ENCODE measurements at regions not wholly inside any gene's neighbourhood (a gene's known extent, or its start where the extent isn't known, plus 50 kb on each side); places are given as distances from the start of the nearest gene placed in this dataset.
"Not testable (repeated sequence)": the region's sequence is repeated elsewhere in the genome, so short reads cannot be mapped to it uniquely, and the experiment has no call there.

DNA sequence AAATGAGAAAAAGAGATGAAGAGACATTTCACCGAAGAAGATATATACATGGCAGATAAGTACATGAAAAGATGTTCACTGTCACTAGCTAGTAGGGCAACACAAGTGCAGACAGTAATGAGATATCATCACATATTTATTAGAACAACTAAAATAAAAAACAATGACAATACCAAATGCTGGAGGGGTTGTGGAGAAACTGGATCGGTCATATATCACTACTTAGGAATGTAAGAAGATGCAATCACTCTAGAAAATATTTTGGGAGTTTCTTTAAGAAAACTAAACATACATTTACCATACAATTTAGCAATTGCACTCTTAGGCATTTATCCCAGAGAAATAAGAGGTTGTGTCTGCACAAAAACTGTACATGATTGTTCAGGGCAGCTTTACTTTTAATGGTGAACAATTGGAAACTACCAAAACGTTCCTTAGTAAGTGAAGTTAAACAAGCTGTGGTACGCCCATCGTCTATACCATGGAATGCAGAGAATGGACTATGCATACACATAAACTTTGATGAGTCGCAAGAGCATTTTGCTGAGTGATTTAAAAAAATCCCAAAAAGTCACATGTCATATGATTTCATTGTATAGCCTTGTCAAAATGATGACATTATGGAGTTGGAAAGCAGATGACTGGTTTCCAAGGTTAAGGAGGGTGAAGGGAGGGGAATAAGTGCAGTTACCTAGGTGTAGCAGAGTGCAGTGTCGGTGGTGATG lies 149.0 kb upstream of the UBE3A start:
- H3K27me3 Mint-ChIP-seq, result no peaks in the 10 kb centered on the region
- no peaks in the 10 kb centered on the region for H3K4me1 Mint-ChIP-seq
- H3K27ac Mint-ChIP-seq, result no peak overlapping the region
- H3K9me3 Mint-ChIP-seq, result peaks cover 4 to 32% of the 10 kb centered on the region in 2 donors
- ATAC-seq, result no peak
- no peak for DNase-seq
- H3K4me3 Mint-ChIP-seq, result no peak overlapping the region

DNA sequence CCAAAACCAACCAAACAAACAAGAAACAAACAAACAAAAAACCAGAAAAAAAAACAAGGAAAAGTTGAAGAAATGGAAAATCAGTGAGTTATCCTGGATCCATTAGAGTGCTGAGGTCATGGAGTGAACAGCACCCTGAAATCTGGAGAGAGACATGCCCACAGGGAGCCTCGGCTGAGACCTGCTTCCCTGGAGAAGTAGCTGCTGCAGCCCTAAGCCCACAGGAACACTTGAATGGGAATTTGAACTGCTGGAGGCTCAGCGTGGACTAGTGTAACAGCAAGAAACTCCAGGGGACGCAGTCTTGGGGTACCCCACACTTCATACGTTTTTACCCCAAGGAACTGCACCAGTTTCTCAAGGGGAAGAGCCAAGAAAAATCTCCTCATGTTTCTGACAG lies 144.1 kb upstream of the UBE3A start:
- no peak for ATAC-seq
- no peak for DNase-seq
- peaks cover 14% of the 10 kb centered on the region for H3K27me3 Mint-ChIP-seq
- no peak overlapping the region for H3K4me3 Mint-ChIP-seq
- H3K27ac Mint-ChIP-seq, result peak overlapping the region in 1 of 2 donors; percentile 69
- no peaks in the 10 kb centered on the region for H3K4me1 Mint-ChIP-seq
- peaks cover 0 to 24% of the 10 kb centered on the region in 2 donors for H3K9me3 Mint-ChIP-seq

DNA sequence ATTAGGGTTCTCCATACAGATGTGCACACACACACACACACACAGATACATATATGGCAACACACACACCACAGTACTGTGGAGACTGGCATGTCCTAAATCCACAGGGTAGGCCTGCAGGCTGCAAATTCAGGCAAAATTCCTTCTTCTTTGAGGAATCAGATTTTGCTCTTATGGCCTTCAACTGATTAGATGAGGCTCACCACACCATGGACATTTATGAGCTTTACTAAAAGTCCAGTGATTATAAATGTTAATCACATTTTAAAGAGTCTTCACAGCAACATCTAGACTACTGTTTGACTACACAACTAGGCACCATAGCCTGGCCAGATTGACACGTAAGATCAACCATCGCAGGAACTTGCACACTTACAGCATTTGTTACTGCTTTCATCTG lies 140.3 kb upstream of the UBE3A start:
- peaks cover 7 to 10% of the 10 kb centered on the region in 2 donors for H3K9me3 Mint-ChIP-seq
- ATAC-seq (no peak), DNase-seq (no peak)
- no peak overlapping the region for H3K27ac Mint-ChIP-seq
- H3K4me1 Mint-ChIP-seq, result no peaks in the 10 kb centered on the region
- H3K27me3 Mint-ChIP-seq, result peaks cover 14% of the 10 kb centered on the region
- H3K4me3 Mint-ChIP-seq, result no peak overlapping the region

DNA sequence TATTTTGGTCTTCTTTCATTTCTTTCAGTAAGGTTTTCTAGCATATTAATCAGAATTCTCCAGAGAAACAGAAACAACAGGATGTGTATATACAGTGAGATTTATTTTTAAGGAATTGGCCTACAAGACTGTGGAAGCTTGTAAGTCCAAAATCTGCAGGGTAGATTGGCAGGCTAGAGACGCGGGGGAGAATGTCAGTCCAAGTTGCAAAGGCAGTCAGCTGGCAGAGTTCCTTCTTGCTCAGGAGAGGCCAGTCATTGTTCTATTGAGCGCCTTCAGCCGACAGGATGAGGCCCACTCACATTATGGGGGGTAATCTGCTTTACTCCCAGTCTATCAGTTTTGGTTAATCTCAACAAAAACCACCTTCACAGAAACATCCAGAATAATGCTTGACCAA lies 133.4 kb upstream of the UBE3A start:
- H3K9me3 Mint-ChIP-seq, result peaks cover 10 to 21% of the 10 kb centered on the region in 2 donors
- no peaks in the 10 kb centered on the region for H3K4me1 Mint-ChIP-seq
- no peak overlapping the region for H3K27ac Mint-ChIP-seq
- no peak for DNase-seq
- peaks cover 6% of the 10 kb centered on the region for H3K27me3 Mint-ChIP-seq
- no peak for ATAC-seq
- H3K4me3 Mint-ChIP-seq, result no peak overlapping the region

DNA sequence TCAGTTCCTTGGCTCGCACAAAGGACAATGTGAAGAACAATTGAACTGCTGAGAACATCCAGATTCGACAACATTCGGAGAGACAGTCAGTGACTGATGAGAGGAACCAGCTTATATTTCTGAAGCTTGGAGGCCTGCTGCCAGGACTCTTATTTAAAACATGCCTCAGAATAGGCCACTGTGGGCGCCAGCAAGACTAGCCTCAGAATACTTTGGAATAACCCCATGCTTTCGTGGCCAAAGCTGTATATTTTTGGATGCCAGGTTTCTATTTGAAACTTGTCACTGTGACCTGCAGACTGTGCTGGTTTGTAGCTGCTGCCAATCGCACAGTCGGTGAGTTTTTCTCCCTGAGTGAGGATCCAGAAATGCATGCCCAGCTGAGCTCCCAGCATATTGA lies 129.9 kb upstream of the UBE3A start:
- Mint-ChIP-seq H3K4me3 (no peak overlapping the region), H3K4me1 (no peaks in the 10 kb centered on the region), H3K27me3 (peaks cover 6% of the 10 kb centered on the region), H3K27ac (no peak overlapping the region), H3K9me3 (peaks cover 0 to 34% of the 10 kb centered on the region in 2 donors)
- ATAC-seq, result no peak
- no peak for DNase-seq

DNA sequence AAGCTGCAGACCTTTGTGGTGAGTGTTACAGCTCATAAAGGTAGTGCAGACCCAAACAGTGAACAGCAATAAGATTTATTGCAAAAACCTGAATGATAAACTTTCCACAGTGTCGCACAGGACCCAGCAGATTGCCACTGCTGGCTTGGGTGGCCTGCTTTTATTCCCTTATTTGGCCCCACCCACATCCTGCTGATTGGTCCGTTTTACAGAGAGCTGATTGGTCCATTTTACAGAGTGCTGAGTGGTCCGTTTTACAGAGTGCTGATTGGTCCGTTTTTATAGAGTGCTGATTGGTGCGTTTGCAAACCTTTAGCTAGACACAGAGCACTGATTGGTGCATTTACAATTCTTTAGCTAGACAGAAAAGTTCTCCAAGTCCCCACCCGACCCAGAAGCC lies 127.7 kb upstream of the UBE3A start:
- H3K27ac Mint-ChIP-seq, ATAC-seq, H3K4me3 Mint-ChIP-seq, H3K27me3 Mint-ChIP-seq, DNase-seq, H3K4me1 Mint-ChIP-seq: not testable (repeated sequence)
- H3K9me3 Mint-ChIP-seq, result peaks cover 0 to 34% of the 10 kb centered on the region in 2 donors

DNA sequence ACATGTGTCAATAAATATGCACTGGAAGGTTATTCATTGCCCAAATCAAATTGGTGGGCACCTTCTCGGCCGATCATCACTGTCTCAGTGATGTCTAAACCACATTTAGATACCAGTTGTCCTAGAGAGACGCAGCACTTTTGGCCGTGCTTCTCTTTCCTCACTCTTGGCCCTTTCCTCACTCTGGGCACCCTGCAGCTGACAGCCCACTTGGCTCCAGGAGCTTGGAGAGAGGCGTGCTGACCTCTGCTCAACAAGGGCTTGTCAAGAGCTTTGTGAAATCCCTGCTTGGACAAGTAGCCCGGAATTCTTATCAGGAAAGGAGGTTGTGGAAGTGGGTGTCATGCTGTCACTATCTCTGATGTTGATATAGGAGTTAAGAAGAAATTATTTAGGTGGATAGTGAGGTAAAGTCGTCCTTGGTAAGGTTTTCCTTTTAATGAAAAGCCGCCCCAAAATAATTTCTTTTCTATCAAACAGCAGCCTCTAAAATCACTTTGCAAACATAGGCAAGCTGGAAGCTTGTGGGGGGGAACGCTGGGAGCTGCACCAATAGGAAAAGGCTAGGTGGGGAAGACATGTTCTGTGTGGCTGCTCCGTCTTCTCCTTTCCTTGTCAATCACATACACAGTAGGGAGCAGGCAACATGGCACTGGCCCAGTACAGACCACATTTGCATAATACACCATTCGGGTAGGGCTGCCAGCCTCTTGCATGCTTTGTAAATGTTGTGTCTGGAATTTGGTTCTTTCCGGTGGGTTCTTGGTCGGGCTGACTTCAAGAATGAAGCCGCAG lies 126.8 kb upstream of the UBE3A start:
- Mint-ChIP-seq H3K4me3 (no peak overlapping the region), H3K9me3 (peaks cover 0 to 32% of the 10 kb centered on the region in 2 donors), H3K27me3 (peaks cover 6% of the 10 kb centered on the region), H3K4me1 (no peaks in the 10 kb centered on the region), H3K27ac (no peak overlapping the region)
- ATAC-seq (no peak), DNase-seq (no peak)

DNA sequence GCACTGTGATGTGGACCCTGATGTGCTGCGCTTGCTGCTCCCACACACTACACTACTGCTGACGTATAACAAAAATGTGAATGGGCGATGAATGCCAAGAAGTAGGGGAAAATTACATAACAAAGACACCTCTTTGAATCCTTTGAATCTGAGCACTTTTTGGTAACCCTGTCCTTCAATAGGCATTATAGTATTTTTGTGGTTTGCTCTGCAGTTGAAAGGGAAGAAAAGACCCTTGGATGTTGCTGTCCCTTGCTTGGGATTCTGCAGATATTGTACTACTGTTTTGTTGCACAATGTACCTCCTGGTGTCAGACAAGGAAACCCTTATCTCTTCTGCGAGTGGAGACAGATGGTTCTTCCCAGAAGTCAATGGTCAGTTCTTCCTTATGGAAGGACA lies 124.8 kb upstream of the UBE3A start:
- Mint-ChIP-seq H3K9me3 (peaks cover 0 to 28% of the 10 kb centered on the region in 2 donors), H3K27ac (no peak overlapping the region), H3K4me1 (no peaks in the 10 kb centered on the region), H3K27me3 (peaks cover 8% of the 10 kb centered on the region), H3K4me3 (no peak overlapping the region)
- ATAC-seq (no peak), DNase-seq (no peak)

DNA sequence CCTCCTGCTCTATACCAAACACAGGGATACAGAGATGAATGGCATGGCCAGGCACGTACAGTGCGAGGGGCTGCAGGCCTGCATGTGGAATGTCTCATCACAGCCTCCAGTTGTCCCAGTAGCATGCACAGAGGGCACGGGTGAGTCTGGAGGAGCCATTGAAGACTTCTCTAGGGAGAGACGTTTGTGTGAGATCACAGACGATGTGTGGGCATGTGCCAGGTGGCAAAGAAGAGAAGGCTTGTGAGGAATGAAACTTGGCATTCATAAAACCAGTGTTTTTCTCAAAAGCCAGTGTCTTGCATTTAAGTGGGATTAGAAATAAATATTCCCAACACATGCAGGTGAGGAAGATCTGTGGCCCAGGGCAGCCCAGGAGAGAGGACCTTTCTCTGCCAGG lies 119.1 kb upstream of the UBE3A start:
- Mint-ChIP-seq H3K27me3 (peaks cover 8% of the 10 kb centered on the region), H3K4me3 (no peak overlapping the region), H3K9me3 (peaks cover 0 to 7% of the 10 kb centered on the region in 2 donors), H3K4me1 (no peaks in the 10 kb centered on the region), H3K27ac (no peak overlapping the region)
- ATAC-seq (no peak), DNase-seq (no peak)

DNA sequence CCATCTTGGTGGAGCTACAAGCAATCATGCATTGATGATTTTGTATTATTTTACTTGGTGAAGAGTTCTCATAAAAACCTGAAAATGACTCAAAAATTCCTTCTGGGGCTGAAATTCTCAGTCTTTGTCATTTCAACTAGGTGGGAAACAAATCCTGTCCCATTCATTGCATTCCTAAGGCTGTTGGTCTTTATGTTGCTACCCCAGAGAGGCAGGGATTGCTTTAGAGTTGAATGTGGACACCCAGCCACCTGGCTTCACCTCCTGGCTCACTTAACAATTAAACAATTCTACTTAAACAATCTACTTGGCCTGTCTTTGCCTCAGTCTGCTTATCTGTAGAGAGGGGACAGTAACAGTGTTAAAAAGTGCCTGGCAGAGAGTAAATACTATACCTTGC lies 117.3 kb upstream of the UBE3A start:
- no peak for ATAC-seq
- H3K27me3 Mint-ChIP-seq, result peaks cover 8% of the 10 kb centered on the region
- H3K9me3 Mint-ChIP-seq, result peaks cover 0 to 7% of the 10 kb centered on the region in 2 donors
- no peak overlapping the region for H3K27ac Mint-ChIP-seq
- DNase-seq, result no peak
- H3K4me1 Mint-ChIP-seq, result no peaks in the 10 kb centered on the region
- no peak overlapping the region for H3K4me3 Mint-ChIP-seq

DNA sequence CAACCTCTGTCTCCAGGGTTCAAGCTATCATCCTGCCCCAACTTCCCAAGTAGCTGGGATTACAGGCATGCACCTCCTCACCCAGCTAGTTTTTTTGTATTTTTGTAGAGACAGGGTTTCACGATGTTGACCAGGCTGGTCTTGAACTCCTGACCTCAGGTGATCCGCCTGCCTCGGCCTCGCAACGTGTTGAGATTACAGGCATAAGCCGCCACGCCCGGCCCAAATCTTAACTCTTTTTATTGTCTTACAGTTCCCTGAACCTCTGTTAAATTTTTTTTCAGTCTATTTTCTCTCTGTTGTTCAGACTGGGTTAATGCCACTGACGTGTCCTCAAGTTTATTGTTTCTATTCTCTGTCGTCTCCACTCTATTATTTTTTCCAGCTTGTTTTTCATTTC lies 115.8 kb upstream of the UBE3A start:
- Mint-ChIP-seq H3K27me3 (peaks cover 1% of the 10 kb centered on the region), H3K4me1 (no peaks in the 10 kb centered on the region), H3K27ac (no peak overlapping the region), H3K9me3 (peaks cover 0 to 2% of the 10 kb centered on the region in 2 donors), H3K4me3 (no peak overlapping the region)
- no peak for DNase-seq
- ATAC-seq, result no peak

DNA sequence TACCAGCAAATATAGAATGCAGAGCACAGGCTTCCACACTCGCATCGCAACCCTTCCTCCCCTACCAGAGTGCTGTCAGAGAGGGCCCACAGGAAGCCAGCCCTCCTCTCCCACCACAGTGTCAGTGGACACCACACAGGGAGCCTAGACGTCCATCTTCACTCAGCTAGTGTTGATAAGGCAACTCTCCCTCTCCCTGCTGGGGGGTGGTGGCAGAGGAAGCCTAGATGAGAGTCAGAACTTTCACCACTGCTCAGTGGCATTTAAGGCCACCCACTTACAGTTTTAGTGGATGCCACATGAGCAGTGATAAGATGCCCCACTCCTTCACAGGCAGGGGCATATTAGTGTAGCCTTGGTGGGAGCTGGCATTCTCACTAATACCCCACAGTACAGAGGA lies 109.8 kb upstream of the UBE3A start:
- Mint-ChIP-seq H3K4me3 (no peak overlapping the region), H3K27me3 (peaks cover 8% of the 10 kb centered on the region), H3K27ac (no peak overlapping the region), H3K4me1 (no peaks in the 10 kb centered on the region), H3K9me3 (peaks cover 0 to 9% of the 10 kb centered on the region in 2 donors)
- DNase-seq (no peak), ATAC-seq (no peak)

DNA sequence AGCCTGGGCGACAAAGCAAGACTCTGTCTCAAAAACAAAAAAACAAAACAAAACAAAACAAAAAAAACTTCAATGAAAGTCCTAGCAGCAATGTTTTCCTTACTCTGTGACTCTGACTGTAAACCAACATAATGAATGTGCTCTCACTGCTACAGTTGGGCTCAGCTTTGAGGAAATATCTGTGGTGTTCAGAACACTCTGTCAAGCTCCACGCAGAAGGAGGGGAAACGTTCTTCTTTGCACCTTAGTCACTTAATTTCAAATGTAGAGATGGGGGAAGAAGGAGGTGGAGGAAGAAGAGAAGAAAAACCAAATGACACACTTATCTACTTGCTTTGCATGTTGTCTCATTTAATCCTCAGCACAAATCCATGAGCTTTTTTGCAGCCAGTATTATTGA lies 107.1 kb upstream of the UBE3A start:
- ATAC-seq, result no peak
- no peak overlapping the region for H3K27ac Mint-ChIP-seq
- H3K4me3 Mint-ChIP-seq, result no peak overlapping the region
- H3K9me3 Mint-ChIP-seq, result peaks cover 0 to 9% of the 10 kb centered on the region in 2 donors
- no peak for DNase-seq
- H3K4me1 Mint-ChIP-seq, result no peaks in the 10 kb centered on the region
- peaks cover 8% of the 10 kb centered on the region for H3K27me3 Mint-ChIP-seq

DNA sequence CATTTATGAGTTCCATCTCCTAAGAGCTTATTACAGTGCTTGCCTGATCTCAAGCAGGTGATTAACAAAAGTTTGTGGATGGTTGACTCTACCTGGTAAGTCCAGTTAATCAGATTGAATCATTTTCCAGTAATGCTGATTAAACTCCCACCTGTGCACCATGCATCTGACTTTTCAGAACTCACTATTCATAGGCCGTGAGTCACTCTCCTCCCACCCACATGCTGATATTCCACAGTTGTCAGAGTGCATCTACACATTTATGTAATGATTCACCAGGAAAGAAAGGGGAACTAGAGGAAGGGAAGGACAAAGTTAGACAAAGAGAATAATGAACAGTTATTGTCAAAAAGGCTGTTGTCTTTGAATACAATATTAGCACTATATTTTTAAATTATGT lies 106.2 kb upstream of the UBE3A start:
- ATAC-seq (no peak), DNase-seq (no peak)
- Mint-ChIP-seq H3K9me3 (peaks cover 4 to 9% of the 10 kb centered on the region in 2 donors), H3K27me3 (peaks cover 8% of the 10 kb centered on the region), H3K4me3 (no peak overlapping the region), H3K4me1 (no peaks in the 10 kb centered on the region), H3K27ac (no peak overlapping the region)

DNA sequence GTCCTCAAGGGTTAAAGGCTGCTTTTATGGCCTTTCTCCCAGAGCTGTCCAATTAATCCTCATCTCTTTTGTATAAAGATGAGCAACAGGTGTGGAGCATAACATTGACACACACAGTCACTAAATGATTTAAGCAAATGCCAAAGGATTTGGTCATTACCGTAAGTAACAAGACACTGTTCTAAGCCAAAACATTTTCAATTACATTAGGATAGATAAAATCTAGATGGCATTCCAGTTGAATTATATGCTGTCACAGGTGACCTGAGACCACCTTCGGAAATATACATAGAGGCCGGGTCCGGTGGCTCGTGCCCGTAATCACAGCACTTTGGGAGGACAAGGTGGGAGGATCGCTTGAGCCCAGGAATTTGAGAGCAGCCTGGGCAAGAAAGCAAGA lies 105.3 kb upstream of the UBE3A start:
- Mint-ChIP-seq H3K27me3 (peaks cover 8% of the 10 kb centered on the region), H3K4me3 (no peak overlapping the region)
- ATAC-seq, result no peak

DNA sequence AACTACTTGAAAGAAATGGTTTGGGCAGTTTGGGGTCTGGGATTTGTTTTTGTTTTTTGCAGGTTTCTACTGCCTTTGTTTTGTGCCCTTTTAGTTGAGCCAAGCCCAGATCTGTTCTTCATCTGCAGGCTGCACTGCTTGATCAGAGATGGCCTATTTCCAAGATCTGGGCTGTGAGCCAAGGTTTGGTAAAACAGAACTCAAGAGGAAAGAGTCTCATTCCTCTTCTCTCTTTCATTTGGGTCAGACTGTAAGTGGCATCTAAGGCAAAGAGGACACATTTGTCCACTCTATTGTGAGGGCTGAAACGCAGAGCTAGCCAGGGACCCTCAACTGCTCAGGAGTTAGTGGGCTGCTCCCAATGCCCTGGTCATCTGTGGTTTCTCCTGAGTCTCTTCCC lies 104.4 kb upstream of the UBE3A start:
- Mint-ChIP-seq H3K27ac (no peak overlapping the region), H3K4me3 (no peak overlapping the region), H3K9me3 (peaks cover 0 to 4% of the 10 kb centered on the region in 2 donors), H3K27me3 (peaks cover under 1% of the 10 kb centered on the region), H3K4me1 (no peaks in the 10 kb centered on the region)
- ATAC-seq (no peak), DNase-seq (no peak)

More for the DNA sequence above, 105.3 kb upstream of the UBE3A start:
- Mint-ChIP-seq H3K27ac (no peak overlapping the region), H3K4me1 (no peaks in the 10 kb centered on the region), H3K9me3 (peaks cover 4 to 9% of the 10 kb centered on the region in 2 donors)
- no peak for DNase-seq

Measured in stimulated activated naive CD8-positive, alpha-beta T cell treated with anti-CD3 and anti-CD28 coated beads, Interleukin-15, amount 100 ng/mL, for 72 hours (primary cell).